ENCODE measurements at regions not wholly inside any gene's neighbourhood (a gene's known extent, or its start where the extent isn't known, plus 50 kb on each side); places are given as distances from the start of the nearest gene placed in this dataset.
"Not testable (repeated sequence)": the region's sequence is repeated elsewhere in the genome, so short reads cannot be mapped to it uniquely, and the experiment has no call there.

- DNase-seq, result no peak
These were observed 373.1 kb downstream of the PPARGC1A start for GRCh38 chr4:23516716-23517115.

GRCh38 chr4:23504083-23504482, 385.8 kb downstream of the PPARGC1A start:
- DNase-seq, result no peak

GRCh38 chr4:23500894-23501449, 388.9 kb downstream of the PPARGC1A start:
- DNase-seq, result no peak

GRCh38 chr4:23485801-23486200, 404.0 kb downstream of the PPARGC1A start:
- DNase-seq, result no peak

- no peak for DNase-seq
These were observed 405.2 kb downstream of the PPARGC1A start for GRCh38 chr4:23484689-23485088.

GRCh38 chr4:23483320-23483960, 406.4 kb downstream of the PPARGC1A start:
- DNase-seq, result no peak

GRCh38 chr4:23481566-23481965, 408.3 kb downstream of the PPARGC1A start:
- no peak for DNase-seq

GRCh38 chr4:23477905-23478304, 411.9 kb downstream of the PPARGC1A start:
- no peak for DNase-seq

- DNase-seq, result no peak
These were observed 413.2 kb downstream of the PPARGC1A start for GRCh38 chr4:23476515-23477090.

GRCh38 chr4:23463071-23463470, 426.8 kb downstream of the PPARGC1A start:
- no peak for DNase-seq

GRCh38 chr4:23458054-23458453, 431.8 kb downstream of the PPARGC1A start:
- no peak for DNase-seq

GRCh38 chr4:23456864-23457263, 433.0 kb downstream of the PPARGC1A start:
- DNase-seq, result no peak

GRCh38 chr4:23455456-23456158, 434.2 kb downstream of the PPARGC1A start:
- no peak for DNase-seq

- no peak for DNase-seq
These were observed 448.2 kb downstream of the PPARGC1A start for GRCh38 chr4:23441530-23442069.

- no peak for DNase-seq
These were observed 451.1 kb downstream of the PPARGC1A start for GRCh38 chr4:23438764-23439163.

GRCh38 chr4:23429497-23429896, 460.4 kb downstream of the PPARGC1A start:
- no peak for DNase-seq

GRCh38 chr4:23425570-23425969, 464.3 kb downstream of the PPARGC1A start:
- DNase-seq, result no peak

- no peak for DNase-seq
These were observed 466.3 kb downstream of the PPARGC1A start for GRCh38 chr4:23423540-23423939.

- DNase-seq, result no peak
These were observed 467.0 kb downstream of the PPARGC1A start for GRCh38 chr4:23422878-23423277.

GRCh38 chr4:23413631-23414030, 476.2 kb downstream of the PPARGC1A start:
- no peak for DNase-seq

GRCh38 chr4:23412701-23413100, 477.1 kb downstream of the PPARGC1A start:
- DNase-seq, result no peak

GRCh38 chr4:23408913-23409312, 480.9 kb downstream of the PPARGC1A start:
- DNase-seq, result not testable (repeated sequence)

GRCh38 chr4:23401572-23401971, 488.3 kb downstream of the PPARGC1A start:
- DNase-seq, result no peak

Measured in RPMI8226 (cell line).